PFSK-1 (cell line): ENCODE measurements at regions not wholly inside any gene's neighbourhood (a gene's known extent, or its start where the extent isn't known, plus 50 kb on each side); places are given as distances from the start of the nearest gene placed in this dataset.

Experiments
- FOXP2 ChIP-seq: optimal IDR thresholded peaks from 2 replicates; pipeline ENCODE3; 2011; ENCODE audit warnings: borderline replicate concordance, control low read depth, inconsistent platforms; ENCODE audit not compliant: insufficient read depth; ENCODE audit errors: extremely low read length, extremely low read depth
- POLR2AphosphoS5 ChIP-seq: IDR thresholded peaks from 2 replicates; pipeline ENCODE4 v1.6.1; 2012; ENCODE audit warnings: low read depth, mild to moderate bottlenecking, control low read depth, low read length, moderate library complexity
- REST ChIP-seq, 2 experiments: IDR thresholded peaks; 2 replicates each; pipeline versions ENCODE4 v1.6.1 to v1.8.0; 2011 to 2012; ENCODE audit warnings: low read depth in 2 of 2, low read length in 2 of 2, control low read depth in 1 of 2, inconsistent platforms in 1 of 2, mild to moderate bottlenecking in 1 of 2, moderate library complexity in 1 of 2; ENCODE audit not compliant: insufficient read depth in 1 of 2
- SIN3A ChIP-seq: IDR thresholded peaks from 2 replicates; pipeline ENCODE4 v1.6.1; 2012; ENCODE audit warnings: mild to moderate bottlenecking, low read length, moderate library complexity, borderline replicate concordance; ENCODE audit not compliant: insufficient read depth
- TAF1 ChIP-seq: IDR thresholded peaks from 2 replicates; pipeline ENCODE4 v1.6.1; 2012; ENCODE audit warnings: low read length, control low read depth, borderline replicate concordance; ENCODE audit not compliant: insufficient read depth

DNA sequence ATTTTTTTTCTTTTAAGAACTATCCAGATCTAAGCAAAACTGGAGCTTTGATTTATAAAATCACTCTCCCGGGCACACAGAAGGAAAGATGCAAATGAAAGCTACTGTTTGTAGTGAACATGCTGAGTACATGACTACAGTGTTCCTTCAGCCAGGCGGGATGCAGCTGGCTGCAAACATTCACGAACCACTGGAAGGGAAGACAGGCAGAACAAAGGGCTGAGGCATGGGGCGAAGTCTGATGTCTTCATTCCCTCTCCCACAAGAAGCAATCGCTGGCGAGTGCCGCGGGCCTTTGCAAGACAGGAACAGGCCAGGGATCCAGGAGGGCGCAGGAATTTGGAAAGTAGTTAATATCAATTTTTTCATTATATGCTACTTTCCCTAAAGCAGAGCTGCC, 257.9 kb upstream of the AJAP1 start:
- TF ChIP-seq FOXP2 (no peak), SIN3A (no peak), TAF1 (no peak), POLR2AphosphoS5 (no peak), REST (IDR thresholded peaks at IDR 0.05; ENCODE audit: insufficient read depth in 1 of 2, low read depth in 2 of 2, low read length in 2 of 2) (no peak)

DNA sequence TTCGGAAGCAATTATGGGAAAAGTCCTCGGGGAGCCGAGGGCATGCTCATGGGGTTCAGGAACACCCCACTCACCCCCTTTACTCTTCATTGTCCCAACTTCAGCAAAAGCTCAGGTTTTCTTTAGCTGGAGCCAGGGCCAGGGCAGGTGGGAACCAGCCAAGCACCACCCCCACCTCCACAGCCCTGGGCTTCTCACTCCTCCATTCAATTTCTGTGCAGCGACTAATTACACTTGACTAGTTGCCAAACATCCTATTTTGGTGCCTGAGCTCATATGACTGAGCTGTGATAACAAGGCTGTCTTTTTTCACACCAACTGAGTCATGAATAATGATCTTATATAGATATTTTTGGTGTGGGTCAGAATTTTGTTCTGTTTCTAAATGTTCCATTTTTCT, 257.2 kb upstream of the AJAP1 start:
- TF ChIP-seq FOXP2 (no peak), REST (IDR thresholded peaks at IDR 0.05; ENCODE audit: insufficient read depth in 1 of 2, low read depth in 2 of 2, low read length in 2 of 2) (no peak), SIN3A (no peak), TAF1 (no peak), POLR2AphosphoS5 (no peak)

- no peak for TF ChIP-seq SIN3A
- no peak for TF ChIP-seq TAF1
- TF ChIP-seq REST (IDR thresholded peaks at IDR 0.05; ENCODE audit: insufficient read depth in 1 of 2, low read depth in 2 of 2, low read length in 2 of 2) = no peak
- TF ChIP-seq POLR2AphosphoS5 = no peak
- no peak for TF ChIP-seq FOXP2
Observed at GRCh38 chr1:4402032-4402431, 252.4 kb upstream of the AJAP1 start.

GRCh38 chr1:4404854-4405590, 249.4 kb upstream of the AJAP1 start:
- no peak for TF ChIP-seq REST (IDR thresholded peaks at IDR 0.05; ENCODE audit: insufficient read depth in 1 of 2, low read depth in 2 of 2, low read length in 2 of 2)
- no peak for TF ChIP-seq POLR2AphosphoS5
- TF ChIP-seq SIN3A = no peak
- TF ChIP-seq TAF1 = no peak
- TF ChIP-seq FOXP2 = no peak
